ENCODE measurements at regions not wholly inside any gene's neighbourhood (a gene's known extent, or its start where the extent isn't known, plus 50 kb on each side); places are given as distances from the start of the nearest gene placed in this dataset.

DNA sequence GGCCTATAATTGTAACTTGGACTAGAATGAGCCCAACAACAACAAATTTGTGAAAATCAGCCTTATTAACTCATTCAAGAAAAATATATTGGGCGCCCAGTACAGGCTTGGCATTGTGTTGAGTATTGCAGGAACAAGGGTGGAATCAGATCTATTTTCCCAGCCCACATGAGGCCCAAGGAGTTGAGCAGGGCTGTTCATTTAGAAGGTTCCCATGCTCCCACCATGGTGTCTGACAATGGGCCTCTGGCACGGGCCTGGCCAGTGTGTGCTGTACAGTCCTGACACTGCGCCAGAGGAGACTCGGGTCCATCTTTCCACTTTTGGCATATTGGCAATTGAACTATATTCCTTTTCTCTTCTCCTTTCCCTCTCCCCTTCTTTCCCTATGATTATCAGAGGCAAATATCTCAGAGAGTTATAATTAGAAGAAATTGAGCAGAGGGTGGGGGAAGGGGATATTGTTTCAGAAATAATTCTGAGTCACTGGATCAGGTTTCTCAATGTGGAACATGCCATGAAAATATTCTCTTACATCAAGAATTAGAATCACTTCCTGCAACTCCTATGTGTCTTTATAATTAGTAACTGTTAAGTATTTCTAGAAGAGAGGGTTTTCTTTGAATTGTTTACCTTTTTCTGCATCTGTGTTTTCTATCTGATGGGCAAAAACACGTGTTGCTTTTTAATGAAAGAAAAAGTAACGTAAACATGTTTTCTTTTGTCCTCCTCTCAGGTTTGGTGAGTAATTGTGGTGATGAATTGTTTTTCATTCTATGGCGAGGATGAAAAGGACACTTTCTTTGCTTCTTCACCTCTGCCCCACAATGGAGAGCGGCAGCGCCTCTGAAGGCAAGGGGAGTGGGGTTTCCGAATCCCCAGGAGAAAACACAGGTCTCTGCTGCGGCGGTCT is 209.4 kb downstream of the FOXA2 start:
- no peak for DNase-seq (ENCODE audit: low read depth in 4 of 4, low spot score in 1 of 4)

- DNase-seq (ENCODE audit: low read depth in 4 of 4, low spot score in 1 of 4) = no peak
Observed at GRCh38 chr20:22374066-22374465, 210.3 kb downstream of the FOXA2 start.

GRCh38 chr20:22373164-22373895 is 211.0 kb downstream of the FOXA2 start:
- no peak for DNase-seq (ENCODE audit: low read depth in 4 of 4, low spot score in 1 of 4)

DNA sequence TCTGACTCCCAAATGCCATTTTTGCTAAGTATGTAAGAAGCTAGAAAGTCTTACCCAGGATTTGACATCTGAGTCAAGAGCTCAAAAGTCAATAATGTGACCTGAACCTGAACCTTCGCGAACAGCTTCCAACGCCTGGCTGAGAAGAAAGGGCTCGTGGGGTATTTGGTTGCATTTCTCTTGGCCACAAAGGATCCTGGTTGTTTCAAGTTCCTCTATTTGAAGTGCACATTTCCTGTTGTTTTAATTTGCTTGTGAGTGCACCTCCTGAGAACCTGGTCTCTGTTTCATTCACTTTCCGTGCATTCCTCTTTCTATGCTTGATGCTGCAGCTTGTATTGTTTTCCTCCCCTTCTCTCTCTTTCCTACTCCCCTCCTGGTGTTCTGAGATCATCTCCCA is 212.5 kb downstream of the FOXA2 start:
- DNase-seq (ENCODE audit: low read depth in 4 of 4, low spot score in 1 of 4) = no peak

DNA sequence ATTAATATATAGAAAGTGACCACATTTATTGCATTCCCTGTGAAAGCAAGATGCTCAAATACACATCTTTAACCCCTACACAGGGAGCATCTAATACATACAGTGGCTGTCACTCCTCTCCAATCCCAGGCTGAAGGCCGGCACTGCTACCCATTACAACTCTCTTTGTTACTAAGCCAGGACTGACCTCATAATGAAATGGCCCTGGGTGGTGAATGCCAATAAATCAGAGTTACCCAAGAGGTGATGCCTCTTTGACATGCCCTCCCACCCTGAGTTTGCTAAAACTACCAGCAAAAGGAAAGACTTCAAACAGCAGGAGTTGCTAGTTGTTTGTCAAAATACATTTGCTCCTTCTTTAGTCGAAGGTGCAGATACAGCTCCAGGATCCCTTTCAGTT is 214.2 kb downstream of the FOXA2 start:
- DNase-seq (ENCODE audit: low read depth in 4 of 4, low spot score in 1 of 4) = no peak

- no peak for DNase-seq (ENCODE audit: low read depth in 4 of 4, low spot score in 1 of 4)
Observed at GRCh38 chr20:22369100-22369499, 215.3 kb downstream of the FOXA2 start.

GRCh38 chr20:22368235-22368634 is 216.1 kb downstream of the FOXA2 start:
- DNase-seq (ENCODE audit: low read depth in 4 of 4, low spot score in 1 of 4) = no peak

DNA sequence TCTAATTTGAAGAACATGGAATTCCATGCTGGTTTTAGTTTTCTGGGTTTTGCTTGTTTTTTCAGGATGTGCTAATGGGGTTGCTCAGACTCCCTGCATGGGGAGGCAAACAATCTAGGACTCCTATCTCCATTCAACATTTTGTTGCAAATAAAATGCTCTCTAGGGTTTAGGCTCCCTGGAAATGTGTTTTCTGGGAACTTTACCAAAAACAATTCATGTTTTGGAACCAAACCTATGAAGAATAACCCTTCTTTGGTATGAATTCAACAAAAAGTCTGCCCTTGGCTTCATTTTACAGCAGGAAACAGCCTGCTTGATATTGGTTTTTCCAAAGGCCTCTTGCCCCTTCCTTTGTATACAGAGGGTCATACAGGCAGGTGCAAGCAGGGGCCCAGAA is 217.7 kb downstream of the FOXA2 start:
- DNase-seq (ENCODE audit: low read depth in 4 of 4, low spot score in 1 of 4) = no peak

DNA sequence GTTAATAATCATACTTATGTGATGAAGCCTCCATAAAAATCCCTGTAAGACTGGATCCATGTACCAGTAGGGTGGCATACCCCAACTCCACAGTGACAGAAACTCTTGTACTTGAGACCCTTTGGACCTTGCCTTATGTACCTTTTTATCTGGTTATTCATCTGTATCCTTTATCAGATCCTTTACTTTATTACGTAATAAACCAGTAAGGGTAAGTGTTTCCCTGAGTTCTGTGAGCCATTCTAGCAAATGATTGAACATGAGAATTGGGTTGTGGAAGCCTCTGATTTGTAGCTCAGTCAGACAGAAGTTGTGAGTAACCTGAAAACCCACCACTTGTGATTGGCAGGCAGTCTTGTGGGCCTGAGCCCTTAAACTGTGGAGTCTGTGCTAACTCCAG is 229.7 kb downstream of the FOXA2 start:
- no peak for DNase-seq (ENCODE audit: low read depth in 4 of 4, low spot score in 1 of 4)

GRCh38 chr20:22353586-22353985 is 230.8 kb downstream of the FOXA2 start:
- DNase-seq (ENCODE audit: low read depth in 4 of 4, low spot score in 1 of 4) = no peak

DNA sequence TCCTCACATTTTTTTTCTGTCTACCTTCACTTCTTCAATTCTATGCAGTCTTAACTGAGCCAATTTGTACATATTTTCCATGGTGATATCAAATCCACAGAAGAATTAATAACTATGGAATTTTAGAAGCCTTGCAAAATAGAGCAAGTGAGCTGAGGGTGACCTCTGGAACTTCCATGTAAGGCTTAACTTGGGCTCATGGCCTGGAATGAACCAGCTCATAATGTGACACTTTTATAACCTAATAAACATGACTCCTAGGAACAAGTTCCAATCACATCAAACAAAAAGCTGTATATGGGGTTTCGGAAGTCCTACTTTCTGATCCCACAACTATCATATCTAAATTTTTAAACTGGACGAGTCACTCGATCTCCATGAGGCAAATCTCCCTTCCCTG is 232.4 kb downstream of the FOXA2 start:
- DNase-seq (ENCODE audit: low read depth in 4 of 4, low spot score in 1 of 4) = no peak

- no peak for DNase-seq (ENCODE audit: low read depth in 4 of 4, low spot score in 1 of 4)
Observed at GRCh38 chr20:22350624-22351023, 233.7 kb downstream of the FOXA2 start.

- no peak for DNase-seq (ENCODE audit: low read depth in 4 of 4, low spot score in 1 of 4)
Observed at GRCh38 chr20:22348010-22348409, 236.4 kb downstream of the FOXA2 start.

- DNase-seq (ENCODE audit: low read depth in 4 of 4, low spot score in 1 of 4) = no peak
Observed at GRCh38 chr20:22346716-22347115, 237.7 kb downstream of the FOXA2 start.

- no peak for DNase-seq (ENCODE audit: low read depth in 4 of 4, low spot score in 1 of 4)
Observed at GRCh38 chr20:22343612-22344011, 240.8 kb downstream of the FOXA2 start.

DNA sequence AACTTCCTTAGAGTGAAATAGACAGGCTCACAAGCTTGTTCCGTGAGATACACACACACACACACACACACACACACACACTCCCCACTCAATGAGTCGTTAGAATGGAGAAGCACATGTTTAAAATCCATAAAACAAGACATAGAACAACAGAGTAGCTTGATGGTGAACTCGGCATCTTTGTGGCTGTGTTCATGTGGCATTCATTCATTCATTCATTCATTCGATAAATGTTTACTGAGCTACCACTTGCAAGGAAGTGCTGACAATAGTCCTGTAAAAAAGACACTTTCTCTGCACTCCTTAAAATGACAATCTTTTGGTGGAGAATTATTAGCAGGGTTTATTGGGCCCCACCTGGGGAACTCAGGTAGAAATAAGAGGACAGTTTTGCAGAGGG is 242.0 kb downstream of the FOXA2 start:
- no peak for DNase-seq (ENCODE audit: low read depth in 4 of 4, low spot score in 1 of 4)

DNA sequence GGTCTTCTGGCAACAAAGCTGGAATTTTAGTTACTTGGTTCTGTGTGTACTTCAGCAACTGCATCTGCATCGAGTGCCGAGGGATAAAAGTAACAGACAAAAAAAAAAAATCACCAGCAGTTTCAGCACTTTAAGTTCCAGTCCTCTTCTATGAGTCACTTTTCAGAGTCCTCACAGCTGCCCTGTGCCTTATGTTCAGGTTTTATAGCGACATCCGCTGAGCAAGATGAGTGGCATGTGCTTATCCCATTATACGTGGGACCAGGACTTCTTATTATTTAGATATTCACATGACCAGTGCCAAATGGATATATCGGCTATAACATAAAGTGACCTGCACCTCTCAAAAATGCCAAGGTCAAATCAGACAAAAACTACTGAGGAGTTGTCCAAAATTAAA is 242.9 kb downstream of the FOXA2 start:
- no peak for DNase-seq (ENCODE audit: low read depth in 4 of 4, low spot score in 1 of 4)

- no peak for DNase-seq (ENCODE audit: low read depth in 4 of 4, low spot score in 1 of 4)
Observed at GRCh38 chr20:22339946-22340345, 244.4 kb downstream of the FOXA2 start.

- peak in 1 of 4 experiments; percentile 1 for DNase-seq (ENCODE audit: low read depth in 4 of 4, low spot score in 1 of 4)
Observed at GRCh38 chr20:22339091-22339881, 245.1 kb downstream of the FOXA2 start.

- DNase-seq (ENCODE audit: low read depth in 4 of 4, low spot score in 1 of 4) = no peak
Observed at GRCh38 chr20:22338140-22338708, 246.1 kb downstream of the FOXA2 start.

GRCh38 chr20:22335210-22335609 is 249.2 kb downstream of the FOXA2 start:
- DNase-seq (ENCODE audit: low read depth in 4 of 4, low spot score in 1 of 4) = no peak

Measured in stimulated activated CD4-positive, alpha-beta T cell treated with anti-CD3 and anti-CD28 coated beads, Interleukin-1b, Interleukin-23, amount 100 ng/mL, for 24 hours (primary cell).